ENCODE measurements at regions not wholly inside any gene's neighbourhood (a gene's known extent, or its start where the extent isn't known, plus 50 kb on each side); places are given as distances from the start of the nearest gene placed in this dataset.

DNA sequence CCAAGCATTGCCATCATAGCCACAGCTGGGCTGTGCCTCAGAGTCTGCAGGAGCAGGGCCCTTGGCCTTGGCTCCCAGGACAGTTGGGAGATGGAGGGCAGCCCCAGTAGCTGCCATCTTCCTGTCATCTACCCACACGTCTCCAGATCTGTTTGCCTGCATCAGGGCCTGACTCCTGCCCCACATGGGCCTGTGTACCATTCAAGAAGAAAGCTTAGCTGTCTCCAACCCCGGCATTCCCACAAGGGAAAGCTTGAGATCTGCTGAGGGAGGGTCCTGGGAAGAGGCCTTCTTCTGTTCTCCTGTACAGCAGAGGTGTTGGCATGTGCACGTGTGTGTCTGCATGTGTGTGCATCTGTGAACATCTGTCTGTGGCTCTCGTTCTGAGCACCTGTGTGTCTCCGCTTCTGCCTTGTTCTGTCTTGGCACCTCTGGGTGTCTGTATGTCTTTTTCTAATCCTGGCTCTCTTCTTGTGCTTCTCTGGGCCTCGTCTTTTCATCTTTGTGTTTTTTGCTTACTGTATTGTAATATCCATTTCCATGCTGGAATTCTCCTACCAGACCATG lies 122.2 kb downstream of the MRM1 start:
- TF ChIP-seq, protein P1, sequence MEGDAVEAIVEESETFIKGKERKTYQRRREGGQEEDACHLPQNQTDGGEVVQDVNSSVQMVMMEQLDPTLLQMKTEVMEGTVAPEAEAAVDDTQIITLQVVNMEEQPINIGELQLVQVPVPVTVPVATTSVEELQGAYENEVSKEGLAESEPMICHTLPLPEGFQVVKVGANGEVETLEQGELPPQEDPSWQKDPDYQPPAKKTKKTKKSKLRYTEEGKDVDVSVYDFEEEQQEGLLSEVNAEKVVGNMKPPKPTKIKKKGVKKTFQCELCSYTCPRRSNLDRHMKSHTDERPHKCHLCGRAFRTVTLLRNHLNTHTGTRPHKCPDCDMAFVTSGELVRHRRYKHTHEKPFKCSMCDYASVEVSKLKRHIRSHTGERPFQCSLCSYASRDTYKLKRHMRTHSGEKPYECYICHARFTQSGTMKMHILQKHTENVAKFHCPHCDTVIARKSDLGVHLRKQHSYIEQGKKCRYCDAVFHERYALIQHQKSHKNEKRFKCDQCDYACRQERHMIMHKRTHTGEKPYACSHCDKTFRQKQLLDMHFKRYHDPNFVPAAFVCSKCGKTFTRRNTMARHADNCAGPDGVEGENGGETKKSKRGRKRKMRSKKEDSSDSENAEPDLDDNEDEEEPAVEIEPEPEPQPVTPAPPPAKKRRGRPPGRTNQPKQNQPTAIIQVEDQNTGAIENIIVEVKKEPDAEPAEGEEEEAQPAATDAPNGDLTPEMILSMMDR (IDR thresholded peaks at IDR 0.05): no peak
- no peak for TF ChIP-seq POLR2A (IDR thresholded peaks at IDR 0.05)
